OCI-M2 (cell line): ENCODE measurements at regions not wholly inside any gene's neighbourhood (a gene's known extent, or its start where the extent isn't known, plus 50 kb on each side); places are given as distances from the start of the nearest gene placed in this dataset.

Experiments
- DNase-seq: peaks from one replicate; lab custom pipeline; 2025; ENCODE audit not compliant: unreplicated experiment; lab: John Stamatoyannopoulos, UW

DNA sequence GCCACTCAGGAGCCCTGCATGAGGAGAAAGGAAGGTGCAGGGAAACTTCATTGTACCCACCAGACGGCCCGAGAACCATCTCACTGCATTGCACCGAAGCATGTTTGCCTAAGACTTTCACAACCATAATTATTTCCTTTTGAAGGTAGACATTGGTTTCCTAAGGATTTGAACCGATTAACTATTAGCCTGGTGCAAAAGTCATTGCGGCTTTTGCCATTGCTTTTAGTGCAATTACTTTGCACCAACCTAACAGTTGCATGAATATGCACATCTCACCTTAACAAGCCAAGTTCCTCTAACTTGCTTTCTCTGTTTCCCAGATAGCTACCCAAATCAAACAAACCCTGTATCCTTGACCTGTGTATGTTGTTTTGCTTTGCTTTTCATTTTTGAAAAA lies 516.3 kb upstream of the ID2 start:
- no peak for DNase-seq

DNA sequence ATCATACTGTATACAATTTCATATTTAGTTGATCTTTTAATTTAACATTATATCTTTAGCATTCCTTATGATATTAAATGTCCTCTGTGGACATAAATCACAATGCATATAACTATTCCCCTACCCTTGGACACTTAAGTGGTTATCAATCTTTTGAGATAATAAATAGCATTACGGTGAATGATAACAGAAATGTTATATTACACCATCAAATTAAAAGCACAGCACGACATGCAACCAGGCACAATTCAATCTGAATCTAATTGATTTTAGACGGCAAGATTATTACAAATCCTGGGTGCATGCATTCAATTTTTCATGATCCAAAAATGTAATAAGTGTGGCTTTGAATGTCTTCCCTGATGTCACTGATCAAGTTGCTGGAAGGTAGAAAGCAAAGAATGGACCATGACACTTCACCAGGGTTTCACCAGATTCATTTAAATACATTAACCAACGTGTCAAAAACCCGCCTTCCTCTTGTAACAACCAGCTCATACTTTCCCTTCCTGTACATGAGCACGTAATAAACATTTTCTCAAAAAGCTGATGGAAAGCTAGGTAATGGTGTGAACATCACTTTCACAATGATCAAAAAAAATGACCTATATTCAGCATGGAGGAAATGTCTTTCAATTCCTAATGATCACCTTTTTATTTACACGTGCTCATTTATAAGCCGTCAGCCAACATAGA lies 513.7 kb upstream of the ID2 start:
- no peak for DNase-seq

DNA sequence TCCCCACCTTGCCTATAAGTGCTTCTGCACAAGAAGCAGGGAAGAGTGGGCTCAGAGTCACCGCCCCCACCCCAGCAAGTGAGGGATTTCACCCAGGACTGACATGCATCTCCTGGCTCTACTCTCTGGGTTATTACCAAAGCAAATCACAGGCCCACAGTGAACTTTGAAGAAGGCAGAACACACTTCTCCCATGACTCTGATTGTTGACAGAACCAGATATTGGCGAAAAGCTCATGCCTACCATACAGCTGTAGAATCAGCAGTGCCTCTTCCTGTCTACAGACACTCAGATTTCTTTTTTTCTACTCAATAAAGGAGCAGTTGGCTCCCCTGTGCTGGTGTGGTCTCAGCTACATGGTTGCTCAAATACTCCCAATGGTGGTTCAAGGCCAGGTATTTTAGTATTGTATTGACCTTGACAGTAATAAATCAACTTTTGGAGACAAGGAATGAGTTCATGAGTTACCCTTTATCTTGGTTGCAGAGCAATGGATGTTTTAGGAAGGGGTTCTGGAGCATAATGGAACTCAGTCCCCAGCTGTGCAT lies 512.9 kb upstream of the ID2 start:
- DNase-seq, result no peak

DNA sequence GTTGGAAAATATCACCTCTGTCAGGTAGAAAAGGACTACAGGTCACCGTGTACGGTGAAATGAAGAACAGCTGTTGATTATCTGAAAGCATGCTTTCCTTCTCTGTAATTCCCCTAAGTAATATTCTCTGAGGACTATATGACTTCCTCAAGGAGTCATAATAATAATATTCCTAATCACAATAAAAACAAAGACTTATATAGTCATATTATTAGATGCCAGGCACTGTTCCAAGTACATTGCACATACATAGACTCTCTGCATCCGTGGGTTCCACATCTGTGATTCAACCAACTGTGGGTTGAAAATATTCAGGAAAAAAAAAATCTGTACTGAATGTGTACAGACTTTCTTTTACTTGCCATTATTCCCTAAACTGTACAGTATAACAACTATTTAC lies 512.4 kb upstream of the ID2 start:
- DNase-seq, result no peak

DNA sequence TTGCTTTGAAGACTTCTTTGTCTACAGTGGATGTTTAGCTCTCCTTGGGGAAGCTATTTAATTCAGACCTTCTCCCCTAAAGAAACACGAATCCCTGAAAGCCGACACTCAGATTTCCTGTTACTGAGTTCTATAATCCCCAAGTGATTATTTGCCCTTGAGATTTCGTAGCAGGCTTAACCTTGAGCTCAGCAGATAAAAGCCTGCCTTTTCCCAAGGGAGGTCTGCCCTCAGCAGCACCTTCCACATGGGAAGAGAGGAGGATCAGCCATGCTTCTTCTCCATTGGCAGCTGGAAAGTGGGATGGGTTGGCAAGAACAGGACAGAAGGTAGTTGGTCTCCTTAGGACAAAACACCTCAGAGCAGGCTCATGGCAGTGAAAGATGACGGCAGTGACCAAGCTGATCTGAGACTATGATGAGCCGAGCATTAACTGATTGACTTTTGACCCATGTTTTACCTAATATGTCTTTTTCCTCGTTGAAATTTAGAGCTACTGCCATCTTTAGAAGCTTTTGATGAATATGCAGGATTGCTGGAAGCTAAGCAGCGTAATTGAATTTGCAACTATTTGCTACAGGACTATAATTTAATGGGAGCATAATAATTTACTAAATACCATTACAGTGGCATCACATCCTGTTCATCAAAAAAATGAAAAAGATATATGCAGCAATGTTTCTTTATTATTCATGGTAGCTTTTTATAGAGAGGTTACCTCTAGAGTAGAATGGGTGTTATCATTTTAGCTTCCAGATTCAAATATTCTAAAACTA lies 511.1 kb upstream of the ID2 start:
- no peak for DNase-seq

DNA sequence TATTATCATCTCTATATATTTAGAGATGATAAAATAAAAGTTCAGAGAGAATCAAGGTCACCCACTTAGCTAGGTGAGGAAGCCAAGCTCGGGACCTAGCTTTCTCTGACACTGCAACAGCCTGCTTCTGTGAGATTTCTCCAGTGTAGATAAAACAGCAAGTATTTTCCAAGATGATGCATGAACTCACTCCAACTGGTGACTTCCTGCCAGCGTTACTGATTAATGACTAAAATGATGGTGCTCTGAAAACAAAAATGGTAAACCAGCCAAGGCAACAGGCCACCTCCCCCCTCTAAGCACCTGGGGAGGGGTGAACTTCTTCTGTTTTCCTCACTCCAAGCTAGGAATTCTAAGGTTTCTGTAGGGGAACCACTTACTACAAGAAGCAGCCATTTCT lies 510.2 kb upstream of the ID2 start:
- DNase-seq, result no peak

DNA sequence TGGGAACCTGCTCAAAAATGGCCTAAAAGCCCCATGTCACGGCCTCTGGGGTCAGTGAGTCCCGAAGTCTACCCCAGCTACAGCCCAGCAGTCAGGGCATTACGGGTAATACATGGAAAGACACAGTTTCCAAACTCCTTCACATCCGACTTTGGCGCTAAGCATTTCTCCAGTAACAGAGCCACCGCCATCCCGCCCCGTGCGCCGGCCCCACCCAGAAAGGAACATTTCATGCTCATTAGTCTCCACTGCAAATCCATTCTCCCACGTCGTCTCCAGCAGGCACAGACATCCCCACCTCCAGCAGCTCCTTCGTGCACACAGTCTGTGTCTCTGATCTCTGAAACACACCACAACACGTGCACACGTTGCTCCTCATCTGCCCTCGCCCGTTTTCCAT lies 509.2 kb upstream of the ID2 start:
- DNase-seq, result no peak

DNA sequence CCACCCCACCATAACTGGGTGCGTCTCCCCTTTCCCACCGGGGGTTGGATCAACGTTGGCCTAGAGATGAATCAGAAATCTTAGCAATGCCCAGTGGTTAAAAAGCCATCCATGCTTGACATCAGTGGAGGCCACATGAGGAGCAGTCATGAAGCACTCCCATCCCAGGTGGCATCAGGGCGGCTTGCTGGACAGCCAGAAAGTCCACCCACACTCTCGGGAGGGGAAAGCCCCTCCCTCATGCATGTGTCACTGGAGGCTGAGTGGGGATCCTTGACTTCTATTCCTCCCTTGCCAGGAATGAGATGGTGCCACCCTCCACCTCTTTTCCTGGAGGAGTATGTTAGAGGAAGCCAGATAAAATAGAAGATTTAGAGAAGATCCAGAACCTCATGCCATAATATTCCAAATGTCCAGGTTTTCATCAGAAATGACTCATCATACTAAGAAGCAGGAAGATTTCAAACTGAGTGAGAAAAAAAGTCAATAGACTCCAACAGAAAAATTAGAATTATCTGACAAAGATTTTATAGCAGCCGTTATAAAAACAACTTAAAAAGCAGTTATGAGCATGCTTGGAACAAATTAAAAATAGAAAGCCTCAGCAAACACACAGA lies 507.1 kb upstream of the ID2 start:
- DNase-seq, result no peak

DNA sequence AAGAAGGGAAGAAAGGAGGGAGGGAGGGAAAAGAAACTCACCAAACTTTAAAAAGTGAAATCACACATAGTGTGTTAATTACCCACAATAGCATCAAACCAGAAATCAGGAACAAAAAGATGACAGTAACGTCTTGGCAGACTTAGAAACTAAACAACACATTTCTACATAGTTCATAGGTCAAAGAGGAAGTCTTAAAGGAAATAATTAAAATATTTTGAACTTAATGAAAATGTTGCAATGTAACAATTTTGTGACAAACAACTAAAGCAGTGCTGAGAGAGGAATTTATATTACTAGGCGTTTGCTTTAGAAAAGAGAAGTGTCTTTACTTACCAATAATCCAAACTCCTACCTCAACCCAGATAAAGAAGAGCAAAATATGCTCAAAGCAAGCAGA lies 505.0 kb upstream of the ID2 start:
- no peak for DNase-seq

DNA sequence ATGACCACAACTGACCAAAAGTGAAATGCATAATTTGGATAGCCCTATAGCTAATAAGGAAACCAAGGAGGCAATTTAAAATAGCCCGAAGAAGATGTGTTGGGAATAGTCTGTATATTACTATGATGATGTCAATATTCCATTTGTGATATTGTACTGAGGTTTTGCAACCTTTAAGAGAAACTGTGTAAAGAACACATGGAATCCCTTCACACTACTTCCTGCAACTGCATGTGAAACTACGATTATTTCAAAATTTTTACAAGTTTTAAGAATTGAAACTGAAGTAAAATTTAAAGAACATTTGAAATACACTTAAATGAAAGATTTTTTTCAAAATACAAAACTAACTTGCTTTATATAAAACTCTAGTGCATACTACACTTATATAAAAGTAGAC lies 504.3 kb upstream of the ID2 start:
- DNase-seq, result no peak

DNA sequence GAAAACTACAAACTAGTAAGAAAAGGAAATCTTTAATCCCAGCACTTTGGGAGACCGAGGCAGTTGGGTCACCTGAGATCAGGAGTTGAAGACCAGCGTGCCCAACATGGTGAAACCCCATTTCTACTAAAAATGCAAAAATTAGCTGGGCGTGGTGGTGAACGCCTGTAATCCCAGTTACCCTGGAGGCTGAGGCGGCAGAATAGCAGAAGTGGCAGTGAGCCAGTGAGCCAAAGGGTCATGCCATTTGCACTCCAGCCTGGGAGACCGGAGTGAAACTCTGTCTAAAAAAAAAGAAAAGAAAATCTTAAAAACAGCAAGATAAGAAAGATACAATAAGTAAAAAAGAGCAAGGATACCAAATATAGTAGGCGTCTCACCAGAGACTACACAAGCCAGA lies 502.9 kb upstream of the ID2 start:
- no peak for DNase-seq

DNA sequence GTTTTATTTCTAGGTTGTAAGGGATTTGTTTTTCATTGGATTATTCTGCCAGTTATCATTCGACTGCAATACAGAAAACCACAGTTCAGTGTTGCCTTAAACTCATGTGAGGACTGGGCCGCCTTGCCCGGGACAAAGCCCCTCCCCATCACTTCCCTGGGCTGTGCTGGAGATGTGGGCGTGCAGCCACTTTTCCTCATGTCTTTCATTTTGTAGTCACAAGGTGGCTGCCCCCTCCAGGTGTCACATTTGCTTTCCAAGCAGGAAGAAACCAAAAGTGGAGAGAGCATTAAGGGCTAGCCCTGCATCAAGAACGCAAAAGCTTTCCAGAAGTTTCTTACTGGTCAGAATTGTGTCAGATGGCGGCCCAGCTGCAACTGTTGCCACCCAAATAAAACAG lies 492.5 kb upstream of the ID2 start:
- no peak for DNase-seq

DNA sequence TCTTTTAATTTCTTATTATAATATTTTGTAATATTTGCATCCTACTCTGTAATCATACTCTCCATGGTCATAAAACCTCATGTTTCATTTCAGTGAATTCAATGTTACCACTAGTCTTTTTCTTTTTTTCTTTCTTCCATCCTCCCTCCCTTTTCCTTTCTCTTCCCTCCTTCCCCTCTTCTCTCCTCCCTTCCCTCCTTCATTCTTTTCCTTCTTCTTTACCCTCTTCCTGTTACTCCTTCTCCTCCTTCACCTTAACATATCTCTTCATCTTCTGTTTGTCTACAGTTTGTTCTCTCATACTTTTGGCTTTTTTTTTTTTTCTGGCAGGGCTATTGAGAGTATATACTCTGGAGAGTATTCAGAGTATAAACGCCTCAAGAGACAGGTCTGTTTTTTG lies 491.6 kb upstream of the ID2 start:
- no peak for DNase-seq

DNA sequence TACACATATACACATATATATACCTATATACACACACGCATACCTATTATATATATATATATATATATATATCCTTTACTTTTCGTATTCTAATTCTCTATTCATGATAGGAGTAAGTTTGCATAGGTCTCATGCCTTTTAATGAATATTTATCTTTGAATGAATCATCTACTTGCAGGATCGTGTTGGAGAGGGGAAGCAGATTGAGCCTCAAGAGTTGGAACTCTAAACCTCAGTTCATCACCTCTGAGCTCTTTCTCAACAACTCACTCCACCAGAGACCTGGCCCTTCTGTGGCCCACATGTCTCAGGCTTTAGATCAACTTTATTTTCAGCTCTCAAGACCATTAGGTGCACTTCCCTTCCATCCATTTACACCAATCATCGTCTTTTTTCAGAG lies 490.4 kb upstream of the ID2 start:
- no peak for DNase-seq

DNA sequence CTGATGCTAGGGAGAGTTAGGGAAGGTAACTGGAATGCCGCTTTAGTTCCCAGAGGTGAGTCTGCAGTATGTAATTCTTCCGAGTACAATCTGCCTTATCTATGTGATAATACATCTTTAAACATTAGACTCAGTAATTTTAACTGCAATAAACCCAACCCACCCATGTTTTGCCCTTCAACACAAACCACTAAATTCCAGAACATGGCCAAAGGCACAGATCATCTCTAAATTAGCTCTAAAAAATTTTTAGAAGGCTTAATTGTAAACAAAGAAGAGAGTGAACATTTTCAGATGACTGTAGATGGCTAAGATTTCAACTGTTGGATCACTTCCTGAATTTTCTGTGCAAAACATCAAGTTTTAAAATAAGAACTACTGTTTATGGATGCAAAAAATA lies 488.7 kb upstream of the ID2 start:
- no peak for DNase-seq

DNA sequence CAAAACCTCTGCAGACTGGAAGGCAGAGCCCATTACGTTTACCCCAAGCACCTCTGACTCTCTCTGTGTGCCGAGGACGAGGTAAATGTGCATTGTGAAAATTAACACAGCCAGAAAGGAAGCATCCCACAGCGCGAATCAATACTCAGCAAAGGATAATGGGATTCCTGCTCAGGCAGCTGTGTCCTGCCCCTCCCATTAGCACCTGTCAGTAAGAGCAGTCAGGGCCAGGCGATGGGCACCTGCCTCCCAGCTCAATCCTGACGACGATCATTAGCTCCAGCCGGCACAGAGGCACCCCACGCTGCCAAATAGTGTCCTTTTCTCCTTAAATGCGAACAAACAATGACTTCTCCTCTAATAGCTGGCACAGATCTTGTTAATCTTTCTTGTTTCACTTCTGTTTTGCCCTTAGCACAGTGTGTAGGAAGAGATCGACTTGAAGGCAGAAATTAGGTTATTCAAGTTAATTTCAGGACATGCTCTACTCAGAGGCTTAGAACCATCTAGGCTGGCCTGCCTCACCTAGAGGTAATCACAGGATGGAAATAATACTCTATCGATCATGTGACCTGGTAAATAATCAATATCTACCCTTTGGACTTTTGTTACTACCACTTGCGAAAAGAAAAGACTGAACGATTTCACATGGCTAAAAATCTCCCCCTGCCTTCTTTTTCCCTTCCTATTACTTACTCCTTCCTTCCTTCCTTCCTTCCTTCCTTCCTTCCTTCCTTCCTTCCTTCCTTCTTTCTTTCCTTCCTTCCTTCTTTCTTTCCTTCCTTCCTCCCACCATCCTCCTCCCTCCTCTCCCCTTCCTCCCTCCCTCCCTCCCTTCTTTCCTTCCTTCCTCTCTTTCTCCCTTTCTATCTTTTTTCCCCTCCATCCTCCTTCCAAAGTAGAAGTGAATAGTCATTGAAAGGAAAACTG lies 487.9 kb upstream of the ID2 start:
- DNase-seq, result no peak

DNA sequence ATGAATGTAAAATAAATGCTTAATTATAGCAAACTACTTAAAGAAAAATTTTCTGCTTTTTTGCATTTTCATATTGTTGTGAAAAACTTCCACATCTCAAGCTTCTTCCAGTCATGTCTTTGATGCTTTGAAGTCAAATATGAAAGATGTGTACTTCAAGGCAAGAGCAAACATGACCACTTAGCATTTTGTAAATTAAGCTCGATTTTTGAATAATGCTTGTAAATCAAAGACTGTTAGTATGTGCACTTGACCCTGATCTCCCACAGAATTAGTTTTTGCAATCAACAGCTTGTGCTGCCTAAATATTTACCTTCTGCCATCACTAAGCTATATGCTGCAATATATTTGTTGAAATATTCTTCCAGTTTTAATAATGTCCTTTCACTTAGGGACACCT lies 486.1 kb upstream of the ID2 start:
- DNase-seq, result no peak

DNA sequence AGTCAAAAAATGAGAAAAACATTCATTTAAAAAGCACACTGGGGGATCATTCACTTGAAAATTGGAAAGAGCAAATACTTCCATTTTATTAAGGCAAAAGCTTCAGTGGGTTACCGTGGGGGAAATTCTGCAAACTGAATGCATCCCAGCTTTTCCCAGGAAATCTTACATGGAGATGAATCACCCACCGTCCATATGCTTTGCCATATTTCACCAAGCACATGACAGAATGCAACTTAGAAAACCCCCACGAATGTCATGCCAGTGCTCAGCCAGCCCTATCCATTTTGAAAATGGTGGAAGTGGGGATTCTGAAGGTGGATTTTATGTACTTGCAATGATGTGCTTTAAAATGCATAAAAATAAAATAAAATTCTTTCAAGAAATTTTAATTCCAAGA lies 485.5 kb upstream of the ID2 start:
- DNase-seq, result no peak

DNA sequence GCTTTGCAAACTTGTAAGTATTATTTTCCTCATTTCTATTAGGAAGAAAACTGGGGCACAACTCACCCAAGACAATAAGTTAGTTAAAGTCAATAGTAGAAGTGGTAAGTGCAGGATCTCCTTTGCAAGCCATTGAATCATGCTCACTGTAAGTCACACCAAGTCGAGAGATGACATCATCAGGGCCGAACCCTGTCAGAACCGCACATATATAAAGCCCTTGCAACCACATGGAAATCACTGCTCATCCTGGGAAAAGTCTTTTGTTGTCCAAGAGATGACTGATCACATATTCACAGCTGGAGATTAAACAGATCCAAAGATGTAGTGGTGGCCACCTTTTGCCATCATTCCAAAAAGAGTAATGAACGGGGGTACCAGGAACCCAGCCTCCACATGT lies 484.8 kb upstream of the ID2 start:
- DNase-seq, result no peak

DNA sequence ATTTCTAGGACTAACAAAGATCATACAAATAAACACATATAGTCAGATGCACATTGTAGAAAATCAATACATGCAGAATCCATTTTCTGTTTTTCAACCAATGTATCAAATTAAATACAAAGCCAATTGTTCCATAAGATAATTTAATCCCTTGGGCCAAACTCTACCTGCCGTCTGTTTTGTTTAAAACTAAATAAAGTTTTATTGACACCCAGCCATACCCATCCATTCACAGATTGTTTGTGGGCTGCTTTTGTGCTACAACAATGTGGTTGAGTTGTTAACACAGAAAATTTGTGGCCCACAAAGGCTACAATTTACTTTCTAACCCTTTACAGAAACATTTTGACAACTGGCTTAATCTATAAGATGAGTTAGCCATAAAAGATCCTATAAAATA lies 484.0 kb upstream of the ID2 start:
- no peak for DNase-seq

DNA sequence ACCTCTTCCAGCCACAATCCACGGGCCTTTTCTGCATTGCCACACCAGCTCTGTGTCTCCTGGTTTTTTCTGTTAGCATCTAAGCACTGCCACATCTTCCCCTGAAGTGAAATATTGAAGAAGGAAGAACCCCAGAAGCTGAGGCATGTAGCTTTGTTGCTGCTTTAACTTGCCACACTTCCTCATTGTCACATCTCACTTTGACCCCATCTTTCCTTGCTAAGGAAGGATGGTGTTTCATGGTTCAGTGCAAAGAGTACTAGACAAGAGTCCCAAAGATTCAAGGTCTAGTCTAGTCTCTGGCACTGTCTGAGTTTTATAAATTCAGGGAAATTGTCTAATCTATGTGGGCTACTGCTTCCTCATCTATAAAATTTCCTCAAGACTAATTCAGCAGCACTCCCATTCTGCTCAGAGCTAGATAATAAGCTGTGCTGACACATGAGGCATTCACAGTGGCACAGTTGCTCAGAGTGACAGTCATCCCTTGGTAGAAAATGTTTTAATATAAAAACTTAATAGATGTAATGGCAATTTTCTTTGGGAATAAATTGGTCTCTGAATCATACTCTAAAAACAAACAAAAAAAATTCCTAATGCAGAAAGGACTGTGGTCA lies 483.0 kb upstream of the ID2 start:
- no peak for DNase-seq
